ENCODE measurements at regions not wholly inside any gene's neighbourhood (a gene's known extent, or its start where the extent isn't known, plus 50 kb on each side); places are given as distances from the start of the nearest gene placed in this dataset.

GRCh38 chrX:121902463-121902862, 855.1 kb downstream of the GLUD2 start:
- TF ChIP-seq ELF1 (tag; IDR thresholded peaks at IDR 0.05) (no peak), TAF1 (IDR thresholded peaks at IDR 0.05; ENCODE audit: control insufficient read depth, extremely low read depth, insufficient read depth, low read length, severe bottlenecking) (no peak)

Measured in K562 (cell line).